ENCODE measurements at regions not wholly inside any gene's neighbourhood (a gene's known extent, or its start where the extent isn't known, plus 50 kb on each side); places are given as distances from the start of the nearest gene placed in this dataset.
A peak's percentile ranks its signal among the peaks of the same experiment; 100 is the strongest.
"Not testable (repeated sequence)": the region's sequence is repeated elsewhere in the genome, so short reads cannot be mapped to it uniquely, and the experiment has no call there.

DNA sequence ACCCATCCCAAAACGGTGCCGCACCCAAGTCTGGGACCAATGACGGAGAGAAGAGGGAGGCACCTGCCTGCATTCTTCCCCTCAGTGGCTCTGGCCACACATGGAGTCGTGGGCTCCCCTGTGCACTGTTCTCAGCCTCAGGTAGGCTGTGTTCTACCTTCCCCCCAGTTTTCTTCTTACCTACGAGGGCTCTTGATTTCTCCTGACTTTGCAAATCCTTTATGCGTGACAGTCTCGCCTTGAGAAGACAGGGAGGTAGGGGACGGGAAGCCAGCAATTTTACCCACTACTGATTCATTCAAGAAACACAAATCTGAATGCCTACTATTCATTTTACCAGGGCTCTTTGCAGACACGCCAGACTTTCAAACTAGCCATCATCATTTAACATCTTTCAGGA is 261.3 kb upstream of the NSMCE3 start:
- in situ Hi-C loops (cut with HindIII; ENCODE audit: low pct_unique_long_range_greater_than_20kb, low sequenced_read_pairs): no loop called here
- no peak for DNase-seq (ENCODE audit: low read depth)

DNA sequence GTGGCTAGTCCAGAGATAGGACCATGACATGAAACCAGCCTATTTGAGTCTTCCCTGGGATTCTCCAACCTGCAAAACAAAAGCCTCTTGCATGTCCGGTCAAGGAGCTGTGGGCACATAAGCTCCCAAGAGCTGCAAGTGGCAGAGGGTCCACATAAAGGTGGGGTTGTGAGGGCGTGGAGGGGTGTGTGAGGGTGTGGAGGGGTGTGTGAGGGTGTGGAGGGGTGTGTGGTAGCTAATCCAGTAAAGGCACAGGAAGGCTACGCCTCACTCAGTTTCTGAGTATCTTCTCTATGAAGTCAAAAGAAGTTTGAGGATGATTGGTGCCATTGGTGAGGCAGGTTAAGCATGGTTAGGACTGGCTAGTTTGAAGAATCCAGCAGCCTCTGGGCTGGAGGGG is 259.4 kb upstream of the NSMCE3 start:
- no peak for DNase-seq (ENCODE audit: low read depth)
- in situ Hi-C loops (cut with HindIII; ENCODE audit: low pct_unique_long_range_greater_than_20kb, low sequenced_read_pairs): no loop called here

DNA sequence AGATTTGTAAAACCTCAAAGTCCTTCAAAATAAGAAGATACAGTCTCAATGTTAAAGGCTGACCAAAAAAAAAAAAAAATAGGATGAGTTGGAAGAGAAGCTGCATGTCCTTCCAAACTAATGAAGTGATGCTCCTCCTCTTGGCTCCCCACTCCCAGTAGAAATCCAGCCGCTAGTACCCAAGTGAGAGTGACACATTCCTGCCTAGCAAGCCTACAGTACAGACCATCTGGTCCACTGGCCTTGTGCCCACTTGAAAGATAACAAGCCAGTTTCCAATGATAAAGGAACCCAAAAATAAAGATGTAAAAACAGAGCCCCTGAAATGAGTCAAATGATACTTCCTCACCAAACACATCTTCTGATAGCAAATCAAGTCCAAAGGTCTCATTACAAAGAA is 258.7 kb upstream of the NSMCE3 start:
- in situ Hi-C loops (cut with HindIII; ENCODE audit: low pct_unique_long_range_greater_than_20kb, low sequenced_read_pairs): no loop called here
- no peak for DNase-seq (ENCODE audit: low read depth)

DNA sequence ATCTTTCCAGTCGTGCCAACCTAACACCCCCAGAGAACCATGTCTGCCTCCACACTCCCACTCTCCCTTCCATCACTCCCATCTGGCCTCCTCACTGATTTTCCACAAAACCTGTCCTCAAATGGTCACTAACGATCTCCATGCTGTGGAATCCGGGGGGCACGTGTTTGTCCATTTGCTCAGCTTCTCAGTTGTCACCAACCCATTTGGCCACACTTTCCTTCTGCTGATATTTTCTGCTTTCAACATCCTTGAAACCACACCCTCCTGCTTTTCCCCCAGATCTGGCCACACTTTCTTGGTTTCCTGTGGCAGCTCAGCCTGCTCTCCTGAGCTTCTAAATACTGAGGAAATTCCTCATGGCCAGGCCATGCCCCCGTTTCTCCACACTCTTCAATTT is 257.2 kb upstream of the NSMCE3 start:
- DNase-seq (ENCODE audit: low read depth): no peak
- in situ Hi-C loops (cut with HindIII; ENCODE audit: low pct_unique_long_range_greater_than_20kb, low sequenced_read_pairs): no loop called here

DNA sequence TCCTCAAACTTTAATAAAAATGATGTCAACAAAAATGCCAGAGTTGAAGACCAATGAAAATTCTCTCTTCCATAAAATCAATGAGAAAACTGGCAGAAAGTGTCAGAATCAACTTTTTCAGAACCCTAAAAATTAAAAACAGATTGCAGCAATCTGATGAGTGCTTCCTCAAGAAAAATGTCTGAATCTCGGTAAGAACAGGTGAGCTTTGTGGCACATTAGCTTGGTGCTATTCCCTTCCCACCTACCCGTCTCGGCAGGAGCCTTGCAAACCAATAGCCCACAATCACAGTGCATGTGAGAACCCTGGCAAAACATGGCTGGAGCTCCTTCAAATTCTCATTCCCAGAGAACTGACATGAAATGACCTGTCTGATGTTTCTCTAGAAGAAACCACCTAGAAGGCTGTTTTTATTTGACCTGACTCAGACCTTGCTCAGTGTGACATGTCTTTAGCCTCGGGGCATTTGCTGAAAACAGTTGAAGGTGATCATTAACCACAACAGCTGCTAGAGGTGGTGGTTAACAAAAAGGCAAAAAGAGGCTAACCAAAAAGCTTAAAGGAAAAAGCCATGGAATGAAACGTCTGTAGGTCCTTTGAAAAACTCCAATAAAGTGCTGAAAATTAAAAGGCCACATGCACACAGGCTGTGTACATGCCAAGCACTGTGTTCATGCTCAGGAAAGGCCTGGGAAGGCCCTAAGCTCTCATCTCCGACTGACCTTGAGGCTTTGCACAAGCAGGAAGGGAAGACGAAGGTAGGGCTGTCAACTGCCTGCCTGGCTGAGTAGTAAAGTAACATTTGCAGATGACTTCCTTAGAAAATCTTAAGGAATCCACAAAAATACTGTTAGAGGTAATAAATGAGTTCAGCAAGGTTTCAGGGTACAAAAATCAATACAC is 253.0 kb upstream of the NSMCE3 start:
- in situ Hi-C loops (cut with HindIII; ENCODE audit: low pct_unique_long_range_greater_than_20kb, low sequenced_read_pairs): no loop called here
- peak; percentile 82 for DNase-seq (ENCODE audit: low read depth)

DNA sequence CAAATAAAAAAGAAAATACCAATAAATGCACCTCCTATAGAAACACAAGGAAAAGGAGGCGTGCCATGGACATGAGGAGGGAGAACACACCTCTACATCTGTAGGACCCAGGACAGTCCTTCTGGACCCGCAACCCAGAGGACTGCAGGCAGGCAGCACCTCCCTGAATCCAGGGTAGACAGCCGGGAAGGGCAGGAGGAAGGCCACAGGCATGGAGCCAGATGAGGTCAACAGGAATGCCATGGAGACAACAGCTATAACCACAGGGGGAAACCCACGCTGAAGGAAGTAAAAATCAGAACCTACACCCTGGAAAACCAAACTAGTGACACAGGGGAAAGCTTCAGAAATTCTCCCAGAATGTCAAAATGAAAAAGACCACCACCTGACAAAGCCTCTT is 248.8 kb upstream of the NSMCE3 start:
- DNase-seq (ENCODE audit: low read depth): peak; percentile 12
- in situ Hi-C loops (cut with HindIII; ENCODE audit: low pct_unique_long_range_greater_than_20kb, low sequenced_read_pairs): no loop called here

DNA sequence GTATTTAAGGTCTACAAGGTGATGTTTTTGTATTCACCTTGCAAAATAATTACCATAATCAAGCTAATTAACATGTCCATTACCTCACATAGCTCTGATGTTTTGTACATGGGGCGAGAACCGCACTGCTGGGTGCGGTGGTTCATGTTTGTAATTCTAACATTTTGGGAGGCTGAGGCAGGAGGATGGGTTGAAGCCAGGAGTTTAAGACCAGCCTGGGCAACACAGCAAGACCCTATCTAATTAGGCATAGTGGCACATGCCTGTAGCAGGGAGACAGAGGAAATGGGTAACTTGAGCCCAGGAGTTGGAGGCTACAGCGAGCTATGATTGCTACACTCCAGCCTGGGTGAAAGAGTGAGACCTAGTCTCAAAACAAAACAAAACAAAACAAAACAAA is 248.2 kb upstream of the NSMCE3 start:
- in situ Hi-C loops (cut with HindIII; ENCODE audit: low pct_unique_long_range_greater_than_20kb, low sequenced_read_pairs): no loop called here
- DNase-seq (ENCODE audit: low read depth): no peak

DNA sequence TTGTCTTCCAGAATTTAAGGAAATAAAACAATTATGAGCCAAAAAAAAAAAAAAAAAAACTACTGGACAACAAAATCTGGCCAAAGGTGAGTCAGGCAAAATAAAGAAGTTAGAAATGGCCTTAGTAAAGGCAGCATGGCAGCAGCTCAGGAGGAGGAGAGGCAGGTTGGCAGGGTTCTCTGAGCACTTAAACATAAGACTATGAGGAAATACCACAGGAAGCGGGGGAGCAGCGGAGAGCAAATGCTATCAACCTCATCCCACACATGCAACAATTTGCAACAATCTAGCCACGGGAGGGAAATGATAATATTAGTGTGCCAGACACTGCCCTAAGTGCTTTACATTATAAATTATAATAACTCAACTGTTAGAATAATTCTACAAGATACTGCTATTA is 247.3 kb upstream of the NSMCE3 start:
- in situ Hi-C loops (cut with HindIII; ENCODE audit: low pct_unique_long_range_greater_than_20kb, low sequenced_read_pairs): no loop called here
- no peak for DNase-seq (ENCODE audit: low read depth)

DNA sequence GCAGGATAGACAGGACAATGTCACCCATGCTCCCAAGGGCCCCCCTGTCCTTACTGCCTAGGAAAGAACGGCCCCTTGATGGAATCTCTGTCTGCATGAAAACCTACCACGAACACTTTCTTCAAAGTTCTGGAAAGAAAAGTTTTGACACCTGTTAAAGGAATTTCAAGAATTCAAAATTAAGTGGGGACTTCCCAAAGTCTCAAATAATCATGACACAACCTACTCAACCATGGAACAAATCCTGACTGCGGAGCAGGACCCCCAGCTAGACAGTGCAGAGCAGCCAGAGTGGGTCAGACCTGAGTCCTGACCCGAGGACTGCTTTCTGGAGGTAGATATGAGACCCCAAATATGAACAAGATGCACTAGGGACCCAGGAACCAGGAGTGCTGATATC is 245.3 kb upstream of the NSMCE3 start:
- DNase-seq (ENCODE audit: low read depth): no peak
- in situ Hi-C loops (cut with HindIII; ENCODE audit: low pct_unique_long_range_greater_than_20kb, low sequenced_read_pairs): no loop called here

DNA sequence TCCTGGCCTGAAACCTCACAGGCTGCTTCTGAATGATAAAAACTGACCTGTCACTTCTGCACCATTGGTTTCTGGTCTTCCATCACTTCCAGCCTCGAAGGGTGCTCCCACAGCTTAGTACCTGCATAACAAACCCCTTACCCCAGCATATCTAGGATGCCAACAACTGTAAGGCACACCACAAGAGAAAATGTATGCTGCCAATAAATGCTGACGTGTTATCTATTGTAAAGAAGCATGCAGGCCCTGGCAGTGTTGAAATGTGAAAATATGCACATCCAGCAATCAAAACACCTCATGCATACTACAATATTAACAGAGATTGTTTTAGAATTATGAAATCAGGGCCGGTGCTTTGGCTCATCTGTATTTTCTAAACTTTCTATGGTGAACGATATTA is 242.0 kb upstream of the NSMCE3 start:
- in situ Hi-C loops (cut with HindIII; ENCODE audit: low pct_unique_long_range_greater_than_20kb, low sequenced_read_pairs): no loop called here
- no peak for DNase-seq (ENCODE audit: low read depth)

DNA sequence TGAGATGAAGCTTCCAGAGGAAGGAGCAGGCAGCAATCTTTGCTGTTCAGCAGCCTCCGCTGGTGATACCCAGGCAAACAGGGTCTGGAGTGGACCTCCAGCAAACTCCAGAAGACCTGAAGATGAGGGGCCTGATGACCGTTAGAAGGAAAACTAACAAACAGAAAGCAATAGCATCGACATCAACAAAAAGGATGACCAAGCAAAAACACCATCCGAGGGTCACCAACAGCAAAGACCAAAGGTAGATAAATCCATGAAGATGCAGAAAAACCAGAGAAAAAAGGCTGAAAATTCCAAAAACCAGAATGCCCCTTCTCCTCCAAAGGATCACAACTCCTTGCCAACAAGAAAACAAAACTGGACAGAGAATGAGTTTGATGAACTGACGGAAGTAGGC is 235.9 kb upstream of the NSMCE3 start:
- in situ Hi-C loops (cut with HindIII; ENCODE audit: low pct_unique_long_range_greater_than_20kb, low sequenced_read_pairs); DNase-seq (ENCODE audit: low read depth): not testable (repeated sequence)

DNA sequence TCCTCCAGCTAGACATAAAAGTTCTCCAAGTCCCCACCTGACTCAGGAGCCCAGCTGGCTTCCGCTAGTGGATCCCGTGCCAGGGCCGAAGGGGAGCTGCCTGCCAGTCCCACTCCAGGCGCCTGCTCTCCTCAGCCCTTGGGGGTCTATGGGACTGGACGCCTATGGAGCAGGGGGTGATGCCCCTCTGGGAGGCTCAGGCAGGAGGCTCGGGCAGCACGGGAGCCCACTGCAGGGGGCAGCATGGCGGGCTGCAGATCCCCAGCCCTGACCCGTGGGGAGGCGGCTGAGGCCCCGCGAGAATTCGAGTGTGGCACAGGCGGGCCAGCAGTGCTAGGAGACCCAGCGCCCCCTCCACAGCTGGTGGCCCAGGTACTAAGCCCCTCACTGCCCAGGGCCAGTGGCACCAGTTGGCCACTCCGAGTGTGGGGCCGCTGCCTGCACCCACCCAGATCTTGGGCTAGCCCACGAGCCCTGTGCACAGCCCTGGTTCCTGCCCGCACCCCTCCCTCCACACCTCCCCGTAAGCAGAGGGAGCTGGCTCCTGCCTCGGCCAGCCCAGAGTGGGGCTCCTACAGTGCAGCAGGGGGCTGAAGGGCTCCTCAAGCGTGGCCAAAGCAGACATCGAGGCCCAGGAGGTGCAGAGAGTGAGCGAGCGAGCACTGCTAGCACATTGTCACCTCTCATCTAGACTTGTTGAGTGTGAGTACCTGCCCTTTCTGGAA is 221.3 kb upstream of the NSMCE3 start:
- in situ Hi-C loops (cut with HindIII; ENCODE audit: low pct_unique_long_range_greater_than_20kb, low sequenced_read_pairs): no loop called here
- DNase-seq (ENCODE audit: low read depth): no peak

DNA sequence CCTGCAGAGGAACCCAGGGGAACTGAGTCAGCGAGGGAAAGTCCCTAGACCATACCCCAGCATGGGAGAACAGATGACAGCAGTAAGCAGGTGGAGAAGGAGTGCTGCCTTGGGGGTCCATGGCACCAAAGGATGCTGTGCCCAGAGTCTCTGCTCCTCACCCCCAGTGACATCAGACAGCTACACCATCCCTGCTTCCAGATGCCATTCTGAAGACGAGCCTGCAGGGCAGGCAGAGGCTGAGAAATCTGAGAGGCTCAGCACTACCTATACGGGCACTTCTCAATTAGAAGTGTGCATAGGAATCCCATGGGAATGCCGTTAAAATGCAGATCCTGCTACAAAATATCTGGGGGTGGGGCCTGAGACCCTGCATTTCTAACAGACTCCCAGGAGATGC is 211.3 kb upstream of the NSMCE3 start:
- DNase-seq (ENCODE audit: low read depth): no peak
- in situ Hi-C loops (cut with HindIII; ENCODE audit: low pct_unique_long_range_greater_than_20kb, low sequenced_read_pairs): no loop called here

DNA sequence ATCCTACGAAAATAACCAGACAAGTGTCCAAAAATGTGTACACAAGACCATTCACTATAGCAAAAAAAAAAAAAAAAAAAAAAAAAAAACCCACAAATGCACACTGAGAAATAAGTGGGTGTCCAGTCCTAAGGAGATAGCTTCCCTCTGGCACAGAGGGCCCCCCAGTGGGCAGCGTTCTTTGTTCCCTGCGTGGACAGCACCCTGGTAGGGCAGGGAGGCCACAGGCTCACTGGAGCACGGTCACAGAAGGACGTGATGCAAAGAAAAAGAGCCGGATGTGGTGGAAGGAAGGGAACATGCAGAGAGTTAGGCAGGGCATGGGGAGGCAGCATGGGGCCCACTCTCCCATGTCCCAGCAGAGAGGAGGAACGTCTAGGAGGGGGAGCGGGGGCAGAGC is 210.7 kb upstream of the NSMCE3 start:
- in situ Hi-C loops (cut with HindIII; ENCODE audit: low pct_unique_long_range_greater_than_20kb, low sequenced_read_pairs): no loop called here
- no peak for DNase-seq (ENCODE audit: low read depth)

DNA sequence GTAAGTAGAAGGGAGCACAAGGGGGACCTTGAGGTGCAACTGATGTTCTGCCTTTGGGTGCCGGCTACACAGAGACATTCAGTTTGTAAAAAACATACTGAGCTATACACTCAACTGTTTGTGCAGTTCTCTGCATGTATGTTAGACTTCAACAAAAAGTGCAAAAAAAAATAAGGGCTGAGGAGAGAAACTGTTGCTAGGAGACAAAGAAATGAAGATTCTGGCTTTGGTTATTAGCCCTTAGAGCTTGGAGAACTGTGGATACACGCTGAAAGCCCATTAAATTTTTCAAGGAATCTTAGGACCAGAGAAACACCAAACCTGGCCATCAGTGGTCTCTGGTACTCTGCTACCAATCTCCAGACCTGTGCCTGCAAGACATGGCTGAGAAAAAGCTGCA is 207.6 kb upstream of the NSMCE3 start:
- in situ Hi-C loops (cut with HindIII; ENCODE audit: low pct_unique_long_range_greater_than_20kb, low sequenced_read_pairs): no loop called here
- no peak for DNase-seq (ENCODE audit: low read depth)

DNA sequence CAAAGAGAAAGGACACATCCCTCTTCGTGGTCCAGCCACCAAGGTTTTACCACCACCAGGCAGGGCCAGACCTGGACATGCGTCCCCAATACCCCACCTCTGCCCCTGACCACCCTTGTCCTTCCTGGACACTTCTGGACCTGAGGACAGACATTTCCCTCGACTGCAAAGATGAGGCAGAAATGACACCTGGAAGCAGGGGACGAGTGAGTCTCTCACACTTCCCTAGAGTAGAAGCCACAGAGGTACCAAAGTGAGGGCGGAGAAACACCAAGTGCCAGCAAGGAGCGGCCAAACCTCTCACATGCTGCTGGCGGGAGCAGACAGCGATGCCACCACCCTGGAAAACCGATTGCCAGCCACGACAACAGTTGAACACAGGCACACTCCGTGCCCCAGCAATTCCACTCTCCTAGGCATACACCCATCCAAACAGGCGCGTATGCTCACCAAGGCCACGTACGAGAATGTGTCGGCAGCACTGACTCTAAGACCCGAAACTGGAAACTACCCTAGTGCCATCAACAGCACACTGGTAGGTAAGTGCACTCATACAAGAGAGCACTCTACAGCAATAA is 207.0 kb upstream of the NSMCE3 start:
- in situ Hi-C loops (cut with HindIII; ENCODE audit: low pct_unique_long_range_greater_than_20kb, low sequenced_read_pairs): no loop called here
- no peak for DNase-seq (ENCODE audit: low read depth)

DNA sequence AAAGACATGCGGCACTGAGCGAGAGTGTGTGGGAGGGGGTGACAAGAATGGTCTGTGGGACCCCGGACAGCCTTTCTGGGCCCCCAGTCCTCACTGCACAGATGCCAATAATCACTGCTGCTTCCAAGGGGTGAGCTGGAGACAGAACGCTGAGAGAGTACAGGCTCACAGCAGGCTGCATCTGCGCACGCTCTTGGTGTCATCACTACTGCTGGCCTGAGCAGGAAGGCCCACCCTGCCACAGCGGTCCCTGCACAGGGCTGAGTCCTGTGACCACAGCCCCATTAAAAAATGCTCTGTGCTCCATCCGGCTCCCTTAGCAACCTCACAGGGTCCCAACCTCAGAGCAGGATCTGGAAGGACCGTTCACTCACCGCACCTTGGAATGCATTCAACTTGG is 205.5 kb upstream of the NSMCE3 start:
- in situ Hi-C loops (cut with HindIII; ENCODE audit: low pct_unique_long_range_greater_than_20kb, low sequenced_read_pairs): no loop called here
- no peak for DNase-seq (ENCODE audit: low read depth)

DNA sequence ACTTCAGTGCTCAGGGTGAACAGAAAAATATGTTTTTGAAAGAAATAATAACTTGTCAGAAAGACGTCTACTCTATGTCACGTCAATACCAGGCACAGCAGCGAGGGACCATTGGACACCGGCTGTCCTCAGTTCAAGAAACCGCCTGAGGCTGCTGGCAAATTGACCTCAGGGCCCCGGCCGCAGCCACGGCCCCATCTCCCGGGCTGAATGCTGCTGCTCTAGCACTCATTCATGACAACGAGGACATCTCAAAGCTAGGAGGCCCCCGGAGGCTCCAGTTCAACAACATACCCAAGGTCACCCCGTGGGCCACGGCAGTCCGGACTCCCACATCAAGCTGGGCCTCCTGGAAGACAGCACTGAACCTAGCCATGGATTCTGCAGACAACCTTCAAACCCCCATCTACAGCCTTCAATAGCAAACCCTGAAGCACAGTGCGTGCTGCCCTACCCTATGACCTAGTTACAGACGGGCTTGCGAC is 204.0 kb upstream of the NSMCE3 start:
- DNase-seq (ENCODE audit: low read depth): no peak
- in situ Hi-C loops (cut with HindIII; ENCODE audit: low pct_unique_long_range_greater_than_20kb, low sequenced_read_pairs): no loop called here

DNA sequence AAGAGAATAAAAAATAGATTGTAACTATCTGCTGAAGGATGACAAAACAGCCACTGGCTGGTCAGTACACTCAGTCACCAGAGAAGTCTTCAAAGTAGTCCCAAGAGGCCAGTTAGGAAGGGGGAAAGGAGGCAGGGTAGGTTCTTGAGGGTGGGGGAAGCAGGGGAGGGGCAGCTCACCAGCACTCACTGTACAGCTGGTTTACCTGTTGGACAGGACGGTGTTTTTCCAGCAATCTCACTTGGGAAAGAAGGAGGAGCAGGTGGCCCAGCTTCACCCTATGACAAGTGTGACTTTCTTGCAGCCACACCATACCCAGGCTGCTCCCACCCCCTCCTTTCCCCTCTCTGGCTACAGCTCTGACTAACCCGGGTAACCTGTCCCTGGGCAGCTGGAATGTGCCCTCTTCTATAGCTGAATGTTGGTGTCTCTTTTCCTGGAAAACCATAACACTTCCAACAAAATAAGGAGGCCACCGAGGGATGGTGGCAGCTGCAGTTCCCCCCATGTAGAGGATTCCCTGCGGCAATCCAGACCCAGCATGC is 203.4 kb upstream of the NSMCE3 start:
- DNase-seq (ENCODE audit: low read depth): no peak
- in situ Hi-C loops (cut with HindIII; ENCODE audit: low pct_unique_long_range_greater_than_20kb, low sequenced_read_pairs): no loop called here

All from Caki2 (cell line).